SHP77 treated with DMSO at 0.1 percent for 48 hours (cell line): ENCODE measurements at regions not wholly inside any gene's neighbourhood (a gene's known extent, or its start where the extent isn't known, plus 50 kb on each side); places are given as distances from the start of the nearest gene placed in this dataset.
"Not testable (repeated sequence)": the region's sequence is repeated elsewhere in the genome, so short reads cannot be mapped to it uniquely, and the experiment has no call there.

Experiments used
- DNase-seq: peaks from one replicate; lab custom pipeline; 2025; lab: John Stamatoyannopoulos, UW

GRCh38 chr5:98500811-98501210 lies 272.7 kb upstream of the RGMB start:
- no peak for DNase-seq

GRCh38 chr5:98503616-98504015 lies 269.8 kb upstream of the RGMB start:
- DNase-seq = no peak

- DNase-seq = no peak
Observed at GRCh38 chr5:98504505-98504904, 269.0 kb upstream of the RGMB start.

- DNase-seq = peak; percentile 9
Observed at GRCh38 chr5:98510143-98510985, 263.1 kb upstream of the RGMB start.

- DNase-seq = no peak
Observed at GRCh38 chr5:98513380-98513779, 260.1 kb upstream of the RGMB start.

GRCh38 chr5:98514215-98514614 lies 259.2 kb upstream of the RGMB start:
- DNase-seq = no peak

- DNase-seq = no peak
Observed at GRCh38 chr5:98516701-98517100, 256.8 kb upstream of the RGMB start.

GRCh38 chr5:98517560-98518366 lies 255.7 kb upstream of the RGMB start:
- no peak for DNase-seq

GRCh38 chr5:98518754-98519153 lies 254.7 kb upstream of the RGMB start:
- no peak for DNase-seq

GRCh38 chr5:98519571-98519970 lies 253.9 kb upstream of the RGMB start:
- DNase-seq = no peak

GRCh38 chr5:98521821-98522220 lies 251.6 kb upstream of the RGMB start:
- DNase-seq = no peak

GRCh38 chr5:98524773-98525172 lies 248.7 kb upstream of the RGMB start:
- DNase-seq = no peak

- no peak for DNase-seq
Observed at GRCh38 chr5:98527846-98528245, 245.6 kb upstream of the RGMB start.

- no peak for DNase-seq
Observed at GRCh38 chr5:98529321-98529720, 244.1 kb upstream of the RGMB start.

- DNase-seq = no peak
Observed at GRCh38 chr5:98530224-98530623, 243.2 kb upstream of the RGMB start.

GRCh38 chr5:98535901-98536300 lies 237.6 kb upstream of the RGMB start:
- DNase-seq = no peak

- no peak for DNase-seq
Observed at GRCh38 chr5:98540056-98540455, 233.4 kb upstream of the RGMB start.

- DNase-seq = no peak
Observed at GRCh38 chr5:98541641-98542040, 231.8 kb upstream of the RGMB start.

- no peak for DNase-seq
Observed at GRCh38 chr5:98543490-98543889, 230.0 kb upstream of the RGMB start.

GRCh38 chr5:98546924-98547323 lies 226.5 kb upstream of the RGMB start:
- not testable (repeated sequence) for DNase-seq

GRCh38 chr5:98556712-98557111 lies 216.8 kb upstream of the RGMB start:
- DNase-seq = no peak

- no peak for DNase-seq
Observed at GRCh38 chr5:98557916-98558315, 215.5 kb upstream of the RGMB start.
